ENCODE measurements at regions not wholly inside any gene's neighbourhood (a gene's known extent, or its start where the extent isn't known, plus 50 kb on each side); places are given as distances from the start of the nearest gene placed in this dataset.

DNA sequence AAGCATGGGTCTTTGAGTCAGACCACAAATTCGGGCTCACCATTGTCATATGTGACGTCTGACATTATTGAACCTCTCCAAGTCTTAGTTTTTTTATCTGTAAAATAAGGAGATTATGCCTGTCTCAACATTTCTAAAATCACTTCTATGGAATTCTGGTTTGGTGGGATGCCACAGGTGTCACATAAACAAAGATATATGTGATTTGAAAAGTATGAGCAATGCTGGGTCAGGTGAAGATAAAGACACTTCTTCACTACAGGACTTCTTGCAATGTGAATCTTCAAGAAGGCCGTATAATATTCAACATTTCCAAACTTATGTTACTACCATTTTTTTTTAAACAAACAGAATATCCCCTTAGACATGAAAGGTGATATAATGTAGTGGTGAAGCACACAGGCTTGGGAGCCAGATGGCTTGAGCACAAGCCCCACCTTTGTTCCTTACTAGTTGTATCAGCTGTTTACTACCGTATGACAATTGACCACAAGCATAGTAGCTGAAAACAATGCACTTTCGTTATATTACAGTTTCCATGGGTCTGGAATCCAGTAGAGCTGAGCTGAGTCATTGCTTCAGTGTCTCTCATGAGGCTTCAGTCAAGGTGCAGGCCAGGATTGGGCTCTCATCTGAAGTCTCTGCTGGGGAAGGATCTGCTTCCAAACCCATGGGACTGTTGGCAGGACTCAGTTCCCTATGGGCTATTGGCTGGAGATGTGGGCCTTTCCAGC lies 87.7 kb downstream of the UTP18 start:
- H3K27me3 ChIP-seq (replicated peaks in 1 of 2; ENCODE audit: control insufficient read depth in 2 of 2, insufficient read depth in 2 of 2, low read length in 1 of 2), result peaks cover 2 to 3% of the 10 kb centered on the region in 2 experiments; a peak in 2 of 4 replicates
- ATAC-seq, result no peak
- H3K4me3 ChIP-seq, result no peak overlapping the region
- no peak overlapping the region for H2AFZ ChIP-seq (ENCODE audit: control insufficient read depth, low read depth, low read length)
- no peak for FAIRE-seq
- SMC1A ChIA-PET (ENCODE audit: uncharacterized antibody, unreplicated experiment), result no interaction called here
- H3K27ac ChIP-seq (ENCODE audit: control insufficient read depth, insufficient read depth), result no peak overlapping the region
- H3K36me3 ChIP-seq (ENCODE audit: control insufficient read depth in 2 of 2, insufficient read depth in 2 of 2, low read length in 1 of 2), result no peaks in the 10 kb centered on the region
- no peak overlapping the region for H3K4me2 ChIP-seq (ENCODE audit: control insufficient read depth, insufficient read depth)
- no peaks in the 10 kb centered on the region for H4K20me1 ChIP-seq (ENCODE audit: control insufficient read depth, insufficient read depth)
- 27% methylated on average over 5 of the region's 5 CpGs for WGBS (ENCODE audit: insufficient coverage, insufficient replicate concordance, low lambda C conversion rate, missing lambda C conversion rate)
- BruUV-seq (replicated peaks), result no TSS peak
- no peaks in the 10 kb centered on the region for H3K79me2 ChIP-seq (ENCODE audit: control insufficient read depth, insufficient read depth, low read length)
- POLR2A ChIA-PET, result no interaction called here
- in situ Hi-C loops (cut with MboI) (no loop called here), intact Hi-C loops (cut with micrococcal nuclease; ENCODE audit: unreplicated experiment) (no loop called here)
- no peak overlapping the region for H3K9ac ChIP-seq (ENCODE audit: control insufficient read depth, insufficient read depth, low read length)
- CTCF ChIA-PET, result no interaction called here
- H3K9me3 ChIP-seq (replicated peaks; ENCODE audit: control insufficient read depth, insufficient read depth, low read length), result no peaks in the 10 kb centered on the region
- H3K4me1 ChIP-seq (ENCODE audit: control insufficient read depth, insufficient read depth, low read length), result no peaks in the 10 kb centered on the region
- no peak for DNase-seq (ENCODE audit: low read depth, low spot score)
- RAD21 ChIA-PET (ENCODE audit: unreplicated experiment), result no interaction called here
- TF ChIP-seq SIX5 (IDR thresholded peaks at IDR 0.05; ENCODE audit: low read depth, low read length, severe bottlenecking) (no peak), SMC3 (IDR thresholded peaks at IDR 0.05; ENCODE audit: borderline replicate concordance, low read length) (no peak), REST (IDR thresholded peaks at IDR 0.05; ENCODE audit: low read depth, low read length) (no peak), MAX (IDR thresholded peaks at IDR 0.05; ENCODE audit: low read depth, low read length) (no peak), E2F8 (IDR thresholded peaks at IDR 0.05; ENCODE audit: low read depth, partially characterized antibody) (no peak), GABPA (IDR thresholded peaks at IDR 0.05; ENCODE audit: low read depth) (no peak), RAD51 (IDR thresholded peaks at IDR 0.05) (no peak), RUNX3 (IDR thresholded peaks at IDR 0.05; ENCODE audit: low read length) (no peak), CREM (IDR thresholded peaks at IDR 0.05; ENCODE audit: low read depth) (no peak), ZNF24 (IDR thresholded peaks at IDR 0.05) (no peak), MTA3 (IDR thresholded peaks at IDR 0.05; ENCODE audit: borderline replicate concordance, low read length) (no peak), CBX3 (IDR thresholded peaks at IDR 0.05; ENCODE audit: borderline replicate concordance, low read depth) (no peak), EED (IDR thresholded peaks at IDR 0.05; ENCODE audit: low read depth) (no peak), PAX5 (IDR thresholded peaks at IDR 0.05; ENCODE audit: borderline replicate concordance, low read depth, low read length) (no peak), FOS (IDR thresholded peaks at IDR 0.05; ENCODE audit: borderline replicate concordance, extremely low read depth, insufficient read length) (no peak), NKRF (conservative IDR thresholded peaks at IDR 0.05) (no peak), IKZF1 (conservative IDR thresholded peaks at IDR 0.05) (no peak)

Measured in GM12878 (cell line).